WTC11 (cell line): ENCODE measurements at regions not wholly inside any gene's neighbourhood (a gene's known extent, or its start where the extent isn't known, plus 50 kb on each side); places are given as distances from the start of the nearest gene placed in this dataset.
"Not testable (repeated sequence)": the region's sequence is repeated elsewhere in the genome, so short reads cannot be mapped to it uniquely, and the experiment has no call there.

Source experiments
- ATAC-seq: fragments of 200-7000 bp; cut with Tn5 transposase; 2 replicates; pipeline ENCODE4 v1.10.0; 2021; ENCODE audit warnings: mild to moderate bottlenecking, moderate library complexity
- CTCF ChIA-PET: fragments of 300-600 bp; sonication (Branson Sonifier 250); formaldehyde crosslinking; loops from one replicate; lab custom pipeline; 2021; ENCODE audit warnings: antibody characterized with exemption; lab: Charles Lee
- POLR2A ChIA-PET: fragments of 350-600 bp; sonication (Branson Sonifier 250); formaldehyde crosslinking; loops from one replicate; lab custom pipeline; 2021; ENCODE audit warnings: antibody characterized with exemption; lab: Charles Lee
- DNase-seq: peaks from one replicate; pipeline ENCODE4 v3.0.0; 2021; ENCODE audit warnings: low spot score
- H3K27ac Mint-ChIP-seq: 2 replicates; pipeline ENCODE4 v1.8.0; 2021; ENCODE audit warnings: mixed read lengths
- H3K27me3 Mint-ChIP-seq: 2 replicates; pipeline ENCODE4 v1.8.0; 2021; ENCODE audit warnings: low read depth, mild to moderate bottlenecking, moderate library complexity, mixed read lengths
- H3K36me3 Mint-ChIP-seq: 2 replicates; pipeline ENCODE4 v1.8.0; 2021; ENCODE audit warnings: mixed read lengths
- H3K4me1 Mint-ChIP-seq: 2 replicates; pipeline ENCODE4 v1.8.0; 2022; ENCODE audit warnings: mixed read lengths
- H3K4me3 Mint-ChIP-seq: 2 replicates; pipeline ENCODE4 v1.8.0; 2021; ENCODE audit warnings: mild to moderate bottlenecking, moderate library complexity, mixed read lengths
- H3K9me3 Mint-ChIP-seq: 2 replicates; pipeline ENCODE4 v1.8.0; 2021; ENCODE audit warnings: mixed read lengths
- ATF2 ChIP-seq: sonication (generic); formaldehyde crosslinking; IDR thresholded peaks from 2 replicates; pipeline ENCODE4 v1.8.1; 2022; ENCODE audit warnings: low read depth, missing genetic modification reagents, borderline replicate concordance
- CTCF ChIP-seq: fragments of 200-600 bp; IDR thresholded peaks from 2 replicates; pipeline ENCODE4 v1.8.0; 2022; ENCODE audit warnings: antibody characterized with exemption
- ELF4 ChIP-seq: sonication (generic); formaldehyde crosslinking; IDR thresholded peaks from 2 replicates; pipeline ENCODE4 v1.8.1; 2022; ENCODE audit warnings: low read depth, mild to moderate bottlenecking, moderate library complexity, missing genetic modification reagents
- ESRRA ChIP-seq: sonication (generic); formaldehyde crosslinking; IDR thresholded peaks from 2 replicates; pipeline ENCODE4 v1.8.1; 2022; ENCODE audit warnings: mild to moderate bottlenecking, missing genetic modification reagents, borderline replicate concordance
- FOXP4 ChIP-seq: sonication (generic); formaldehyde crosslinking; IDR thresholded peaks from 2 replicates; pipeline ENCODE4 v1.8.0; 2022; ENCODE audit warnings: mild to moderate bottlenecking, missing genetic modification reagents
- IRF2 ChIP-seq: sonication (generic); formaldehyde crosslinking; IDR thresholded peaks from 2 replicates; pipeline ENCODE4 v1.8.0; 2022; ENCODE audit warnings: low read depth, missing genetic modification reagents, borderline replicate concordance
- KAT7 ChIP-seq: sonication (generic); formaldehyde crosslinking; IDR thresholded peaks from 2 replicates; pipeline ENCODE4 v1.8.1; 2023; ENCODE audit warnings: missing genetic modification reagents, mild to moderate bottlenecking, borderline replicate concordance
- MLX ChIP-seq: sonication (generic); formaldehyde crosslinking; IDR thresholded peaks from 2 replicates; pipeline ENCODE4 v1.8.1; 2023; ENCODE audit warnings: mild to moderate bottlenecking, missing genetic modification reagents, moderate library complexity
- PRRX2 ChIP-seq: fragments of 250-450 bp; sonication (Bioruptor Pico); IDR thresholded peaks from 2 replicates; pipeline ENCODE4 v1.8.0; 2021; ENCODE audit warnings: mild to moderate bottlenecking
- RELA ChIP-seq: sonication (generic); formaldehyde crosslinking; IDR thresholded peaks from 2 replicates; pipeline ENCODE4 v1.8.1; 2022; ENCODE audit warnings: missing genetic modification reagents, mild to moderate bottlenecking, borderline replicate concordance
- ZBTB43 ChIP-seq: sonication (generic); formaldehyde crosslinking; IDR thresholded peaks from 2 replicates; pipeline ENCODE4 v1.8.1; 2023; ENCODE audit warnings: mild to moderate bottlenecking, missing genetic modification reagents
- ZNF138 ChIP-seq: sonication (generic); formaldehyde crosslinking; conservative IDR thresholded peaks from 2 replicates; pipeline ENCODE4 v1.8.1; 2022; ENCODE audit warnings: mild to moderate bottlenecking, moderate library complexity, missing genetic modification reagents
- ZNF219 ChIP-seq: sonication (generic); formaldehyde crosslinking; IDR thresholded peaks from 2 replicates; pipeline ENCODE4 v1.8.0; 2023; ENCODE audit warnings: missing genetic modification reagents, mild to moderate bottlenecking, borderline replicate concordance
- ZNF263 ChIP-seq: sonication (generic); formaldehyde crosslinking; IDR thresholded peaks from 2 replicates; pipeline ENCODE4 v1.8.1; 2022; ENCODE audit warnings: low read depth, mild to moderate bottlenecking, moderate library complexity, missing genetic modification reagents
- ZNF423 ChIP-seq: fragments of 250-450 bp; sonication (Bioruptor Pico); IDR thresholded peaks from 2 replicates; pipeline ENCODE4 v2.1.2; 2022; ENCODE audit warnings: mild to moderate bottlenecking, moderate library complexity
- TF ChIP-seq, protein P1 (sequence below): fragments of 250-450 bp; sonication (Bioruptor Pico); IDR thresholded peaks from 2 replicates; pipeline ENCODE4 v2.1.2; 2022; ENCODE audit warnings: mild to moderate bottlenecking, moderate library complexity

- TF ChIP-seq ATF2 (CRISPR knock-in tag) (no peak), ZNF263 (CRISPR knock-in tag) (no peak), ZNF219 (no peak), FOXP4 (CRISPR knock-in tag) (no peak), CTCF (no peak), PRRX2 (CRISPR knock-in tag) (no peak), ESRRA (CRISPR knock-in tag) (no peak), ZNF423 (CRISPR knock-in tag) (no peak), IRF2 (no peak), MLX (CRISPR knock-in tag) (no peak), KAT7 (CRISPR knock-in tag) (no peak), ELF4 (CRISPR knock-in tag) (no peak)
- TF ChIP-seq, protein P1, sequence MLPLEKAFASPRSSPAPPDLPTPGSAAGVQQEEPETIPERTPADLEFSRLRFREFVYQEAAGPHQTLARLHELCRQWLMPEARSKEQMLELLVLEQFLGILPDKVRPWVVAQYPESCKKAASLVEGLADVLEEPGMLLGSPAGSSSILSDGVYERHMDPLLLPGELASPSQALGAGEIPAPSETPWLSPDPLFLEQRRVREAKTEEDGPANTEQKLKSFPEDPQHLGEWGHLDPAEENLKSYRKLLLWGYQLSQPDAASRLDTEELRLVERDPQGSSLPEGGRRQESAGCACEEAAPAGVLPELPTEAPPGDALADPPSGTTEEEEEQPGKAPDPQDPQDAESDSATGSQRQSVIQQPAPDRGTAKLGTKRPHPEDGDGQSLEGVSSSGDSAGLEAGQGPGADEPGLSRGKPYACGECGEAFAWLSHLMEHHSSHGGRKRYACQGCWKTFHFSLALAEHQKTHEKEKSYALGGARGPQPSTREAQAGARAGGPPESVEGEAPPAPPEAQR (CRISPR knock-in tag): no peak
Measured at GRCh38 chr21:15976807-15977206, 247.0 kb downstream of the USP25 start (continued).

- TF ChIP-seq ZNF138 (CRISPR knock-in tag) (no peak), RELA (CRISPR knock-in tag) (no peak), MLX (CRISPR knock-in tag) (no peak), ZBTB43 (CRISPR knock-in tag) (no peak)
- TF ChIP-seq, all 79 proteins: peak for 0
- POLR2A ChIA-PET: no interaction called here
Measured at GRCh38 chr21:15978215-15978738, 248.5 kb downstream of the USP25 start.

GRCh38 chr21:15979493-15979892 is 249.7 kb downstream of the USP25 start:
- DNase-seq, POLR2A ChIA-PET, H3K27me3 Mint-ChIP-seq, H3K36me3 Mint-ChIP-seq, CTCF ChIA-PET, ATAC-seq, H3K4me3 Mint-ChIP-seq: not testable (repeated sequence)
- H3K4me1 Mint-ChIP-seq: peaks cover 13% of the 10 kb centered on the region
- peaks cover 17% of the 10 kb centered on the region for H3K9me3 Mint-ChIP-seq
- peak overlapping the region; percentile 69; the same call in 1 of the 2 replicates for H3K27ac Mint-ChIP-seq

More at GRCh38 chr21:15978215-15978738, 248.5 kb downstream of the USP25 start:
- ATAC-seq (no peak), DNase-seq (no peak)
- Mint-ChIP-seq H3K36me3 (peaks cover 5% of the 10 kb centered on the region; the same call in 1 of the 2 replicates), H3K27ac (no peak overlapping the region), H3K9me3 (peaks cover 5% of the 10 kb centered on the region; the same call in 1 of the 2 replicates), H3K4me1 (peaks cover 13% of the 10 kb centered on the region), H3K4me3 (no peak overlapping the region), H3K27me3 (no peaks in the 10 kb centered on the region)
- CTCF ChIA-PET: interaction anchor here (1.4 kb wide), 1 partner anchor 352 kb away, joined by 3 read pairs; no protein-coding TSS in a partner anchor
